ENCODE measurements at regions not wholly inside any gene's neighbourhood (a gene's known extent, or its start where the extent isn't known, plus 50 kb on each side); places are given as distances from the start of the nearest gene placed in this dataset.

GRCh38 chr22:27476729-27477128 lies 324.8 kb downstream of the MN1 start:
- TF ChIP-seq CTCF (IDR thresholded peaks at IDR 0.05) (no peak), POLR2A (IDR thresholded peaks at IDR 0.05) (no peak), EP300 (IDR thresholded peaks at IDR 0.05) (no peak)
